ENCODE measurements at regions not wholly inside any gene's neighbourhood (a gene's known extent, or its start where the extent isn't known, plus 50 kb on each side); places are given as distances from the start of the nearest gene placed in this dataset.

DNA sequence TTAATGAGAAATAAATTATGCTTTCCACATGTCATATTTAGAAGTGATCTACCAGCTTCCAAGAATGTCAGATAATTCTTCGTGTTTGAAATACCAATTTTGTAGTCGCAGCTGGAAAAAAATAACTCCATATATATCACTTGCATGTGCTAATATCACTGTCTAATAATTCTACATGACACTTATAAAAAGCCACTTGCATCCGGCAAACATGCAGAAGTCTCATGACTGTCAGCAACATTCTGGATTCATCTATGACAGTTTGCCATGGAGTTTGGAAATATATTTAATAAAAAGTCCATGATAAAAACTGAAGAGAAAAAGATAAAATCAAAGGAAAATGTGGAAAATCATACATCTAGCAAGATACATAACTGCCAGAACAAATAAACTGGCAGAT lies 1784.4 kb downstream of the SUCLG1 start:
- TF ChIP-seq, protein P1, sequence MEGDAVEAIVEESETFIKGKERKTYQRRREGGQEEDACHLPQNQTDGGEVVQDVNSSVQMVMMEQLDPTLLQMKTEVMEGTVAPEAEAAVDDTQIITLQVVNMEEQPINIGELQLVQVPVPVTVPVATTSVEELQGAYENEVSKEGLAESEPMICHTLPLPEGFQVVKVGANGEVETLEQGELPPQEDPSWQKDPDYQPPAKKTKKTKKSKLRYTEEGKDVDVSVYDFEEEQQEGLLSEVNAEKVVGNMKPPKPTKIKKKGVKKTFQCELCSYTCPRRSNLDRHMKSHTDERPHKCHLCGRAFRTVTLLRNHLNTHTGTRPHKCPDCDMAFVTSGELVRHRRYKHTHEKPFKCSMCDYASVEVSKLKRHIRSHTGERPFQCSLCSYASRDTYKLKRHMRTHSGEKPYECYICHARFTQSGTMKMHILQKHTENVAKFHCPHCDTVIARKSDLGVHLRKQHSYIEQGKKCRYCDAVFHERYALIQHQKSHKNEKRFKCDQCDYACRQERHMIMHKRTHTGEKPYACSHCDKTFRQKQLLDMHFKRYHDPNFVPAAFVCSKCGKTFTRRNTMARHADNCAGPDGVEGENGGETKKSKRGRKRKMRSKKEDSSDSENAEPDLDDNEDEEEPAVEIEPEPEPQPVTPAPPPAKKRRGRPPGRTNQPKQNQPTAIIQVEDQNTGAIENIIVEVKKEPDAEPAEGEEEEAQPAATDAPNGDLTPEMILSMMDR (IDR thresholded peaks at IDR 0.05): no peak
- no peak for TF ChIP-seq POLR2A (IDR thresholded peaks at IDR 0.05)
